ENCODE measurements at regions not wholly inside any gene's neighbourhood (a gene's known extent, or its start where the extent isn't known, plus 50 kb on each side); places are given as distances from the start of the nearest gene placed in this dataset.

DNA sequence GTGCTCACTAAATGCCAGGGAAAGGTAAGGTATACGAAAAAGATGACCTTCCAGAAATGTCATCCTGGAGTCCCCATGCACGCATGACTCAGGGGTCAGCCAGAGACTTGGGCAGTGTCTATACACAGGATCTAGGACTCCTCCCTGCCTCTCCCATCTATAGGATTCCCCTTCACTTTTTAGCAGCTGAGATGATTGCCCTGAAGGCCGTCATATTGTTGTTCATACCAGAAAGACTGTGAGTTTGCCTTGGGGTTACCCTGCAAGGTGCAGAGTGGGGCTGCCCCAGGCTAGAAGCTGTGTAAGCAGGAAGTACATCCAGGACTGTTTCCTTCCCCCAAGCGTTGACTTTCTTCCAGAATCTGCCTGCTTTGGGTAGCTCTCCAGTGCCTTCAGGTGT is 55.1 kb upstream of the MAMLD1 start:
- ChIA-PET CTCF (no interaction called here), POLR2A (no interaction called here)
- BruUV-seq (replicated peaks) = no TSS peak
- no peaks in the 10 kb centered on the region for H3K36me3 ChIP-seq (ENCODE audit: control insufficient read depth, insufficient read depth, low read length)
- DNase-seq (ENCODE audit: low read depth, low spot score) (no peak), ATAC-seq (no peak)
- intact Hi-C loops (cut with micrococcal nuclease; ENCODE audit: unreplicated experiment) = no loop called here
- H3K9me3 ChIP-seq (ENCODE audit: control insufficient read depth, insufficient read depth, low read depth, low read length) = no peaks in the 10 kb centered on the region
- no peak overlapping the region for H3K4me3 ChIP-seq (ENCODE audit: low read depth in 2 of 2, low read length in 2 of 2)
- H3K27me3 ChIP-seq (ENCODE audit: control insufficient read depth, insufficient read depth, low read length) = no peaks in the 10 kb centered on the region
- H3K27ac ChIP-seq (ENCODE audit: low read length) = no peak overlapping the region
- in situ Hi-C loops (cut with HindIII; ENCODE audit: low pct_unique_long_range_greater_than_20kb, low sequenced_read_pairs) = no loop called here
- TF ChIP-seq CTCF (IDR thresholded peaks at IDR 0.05) (no peak), TCF7L2 (IDR thresholded peaks at IDR 0.05; ENCODE audit: low read depth, low read length) (no peak), POLR2AphosphoS5 (IDR thresholded peaks at IDR 0.05; ENCODE audit: low read depth, low read length) (no peak), SIN3A (IDR thresholded peaks at IDR 0.05; ENCODE audit: borderline replicate concordance, insufficient read depth, low read depth, low read length) (no peak)
- TF ChIP-seq, protein P1, sequence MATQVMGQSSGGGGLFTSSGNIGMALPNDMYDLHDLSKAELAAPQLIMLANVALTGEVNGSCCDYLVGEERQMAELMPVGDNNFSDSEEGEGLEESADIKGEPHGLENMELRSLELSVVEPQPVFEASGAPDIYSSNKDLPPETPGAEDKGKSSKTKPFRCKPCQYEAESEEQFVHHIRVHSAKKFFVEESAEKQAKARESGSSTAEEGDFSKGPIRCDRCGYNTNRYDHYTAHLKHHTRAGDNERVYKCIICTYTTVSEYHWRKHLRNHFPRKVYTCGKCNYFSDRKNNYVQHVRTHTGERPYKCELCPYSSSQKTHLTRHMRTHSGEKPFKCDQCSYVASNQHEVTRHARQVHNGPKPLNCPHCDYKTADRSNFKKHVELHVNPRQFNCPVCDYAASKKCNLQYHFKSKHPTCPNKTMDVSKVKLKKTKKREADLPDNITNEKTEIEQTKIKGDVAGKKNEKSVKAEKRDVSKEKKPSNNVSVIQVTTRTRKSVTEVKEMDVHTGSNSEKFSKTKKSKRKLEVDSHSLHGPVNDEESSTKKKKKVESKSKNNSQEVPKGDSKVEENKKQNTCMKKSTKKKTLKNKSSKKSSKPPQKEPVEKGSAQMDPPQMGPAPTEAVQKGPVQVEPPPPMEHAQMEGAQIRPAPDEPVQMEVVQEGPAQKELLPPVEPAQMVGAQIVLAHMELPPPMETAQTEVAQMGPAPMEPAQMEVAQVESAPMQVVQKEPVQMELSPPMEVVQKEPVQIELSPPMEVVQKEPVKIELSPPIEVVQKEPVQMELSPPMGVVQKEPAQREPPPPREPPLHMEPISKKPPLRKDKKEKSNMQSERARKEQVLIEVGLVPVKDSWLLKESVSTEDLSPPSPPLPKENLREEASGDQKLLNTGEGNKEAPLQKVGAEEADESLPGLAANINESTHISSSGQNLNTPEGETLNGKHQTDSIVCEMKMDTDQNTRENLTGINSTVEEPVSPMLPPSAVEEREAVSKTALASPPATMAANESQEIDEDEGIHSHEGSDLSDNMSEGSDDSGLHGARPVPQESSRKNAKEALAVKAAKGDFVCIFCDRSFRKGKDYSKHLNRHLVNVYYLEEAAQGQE (IDR thresholded peaks at IDR 0.05; ENCODE audit: insufficient read depth in 1 of 2, low read depth in 2 of 2, low read length in 1 of 2) = no peak
- H3K4me1 ChIP-seq (ENCODE audit: control insufficient read depth, insufficient read depth, low read length) = no peaks in the 10 kb centered on the region

DNA sequence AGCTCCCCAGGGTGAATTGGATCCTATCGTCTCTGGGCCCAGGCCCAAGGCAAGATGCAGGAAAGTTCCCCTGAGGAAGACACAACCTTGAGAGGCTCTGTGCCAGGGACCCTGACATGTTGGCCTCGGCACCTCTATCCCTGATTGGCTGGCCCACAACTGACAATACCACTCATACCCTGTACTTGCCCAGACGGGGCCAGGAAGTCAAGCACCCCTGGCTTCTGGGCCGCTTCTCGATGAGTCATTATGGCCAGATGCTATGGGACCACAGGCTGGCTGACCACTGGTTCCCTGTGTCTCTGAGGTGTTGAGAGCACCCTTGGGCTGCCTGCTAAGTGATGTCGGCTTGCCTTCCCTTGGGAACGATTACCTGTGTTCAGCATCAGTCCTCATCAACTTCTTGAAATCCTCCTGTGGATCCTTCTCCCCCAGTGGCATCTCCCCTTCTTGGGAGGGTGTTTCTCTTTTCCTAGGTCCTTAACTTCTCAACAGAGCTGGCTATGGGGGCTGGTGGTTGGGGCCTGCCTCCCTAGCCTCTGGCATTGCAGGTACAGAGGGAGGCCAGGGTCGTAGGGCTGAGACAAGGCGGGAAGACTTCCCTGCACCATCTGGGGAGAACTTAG is 54.5 kb upstream of the MAMLD1 start:
- CTCF ChIA-PET = no interaction called here

More for the DNA sequence above, 54.5 kb upstream of the MAMLD1 start:
- H3K36me3 ChIP-seq (ENCODE audit: control insufficient read depth, insufficient read depth, low read length) = no peaks in the 10 kb centered on the region
- H3K4me3 ChIP-seq (ENCODE audit: low read depth in 2 of 2, low read length in 2 of 2) = no peak overlapping the region
- POLR2A ChIA-PET = no interaction called here
- intact Hi-C loops (cut with micrococcal nuclease; ENCODE audit: unreplicated experiment) (no loop called here), in situ Hi-C loops (cut with HindIII; ENCODE audit: low pct_unique_long_range_greater_than_20kb, low sequenced_read_pairs) (no loop called here)
- no peak overlapping the region for H3K27ac ChIP-seq (ENCODE audit: low read length)
- no peak for TF ChIP-seq CTCF (IDR thresholded peaks at IDR 0.05)
- TF ChIP-seq, protein P1 (IDR thresholded peaks at IDR 0.05; ENCODE audit: insufficient read depth in 1 of 2, low read depth in 2 of 2, low read length in 1 of 2) = no peak
- TF ChIP-seq SIN3A (IDR thresholded peaks at IDR 0.05; ENCODE audit: borderline replicate concordance, insufficient read depth, low read depth, low read length) = no peak
- TF ChIP-seq TCF7L2 (IDR thresholded peaks at IDR 0.05; ENCODE audit: low read depth, low read length) = no peak
- no peak for TF ChIP-seq POLR2AphosphoS5 (IDR thresholded peaks at IDR 0.05; ENCODE audit: low read depth, low read length)
- no peak for ATAC-seq
- BruUV-seq (replicated peaks) = no TSS peak
- H3K4me1 ChIP-seq (ENCODE audit: control insufficient read depth, insufficient read depth, low read length) = no peaks in the 10 kb centered on the region
- no peak for DNase-seq (ENCODE audit: low read depth, low spot score)
- no peaks in the 10 kb centered on the region for H3K27me3 ChIP-seq (ENCODE audit: control insufficient read depth, insufficient read depth, low read length)
- no peaks in the 10 kb centered on the region for H3K9me3 ChIP-seq (ENCODE audit: control insufficient read depth, insufficient read depth, low read depth, low read length)

Measured in Panc1 (cell line).